Activated CD8-positive, alpha-beta T cell treated with anti-CD3 and anti-CD28 coated beads, Interleukin-2, amount 10 ng/mL, durations not matched to agents 7 days and 5 days (primary cell): ENCODE measurements at regions not wholly inside any gene's neighbourhood (a gene's known extent, or its start where the extent isn't known, plus 50 kb on each side); places are given as distances from the start of the nearest gene placed in this dataset.
"Not testable (repeated sequence)": the region's sequence is repeated elsewhere in the genome, so short reads cannot be mapped to it uniquely, and the experiment has no call there.

Source experiments
- ATAC-seq: fragments of 150-1000 bp; cut with Tn5 transposase; one replicate; pipeline ENCODE4 v1.10.0; 2021; ENCODE audit warnings: moderate library complexity
- CTCF ChIA-PET: fragments of 350-600 bp; sonication (Branson Sonifier 250); formaldehyde crosslinking; loops from one replicate; lab custom pipeline; 2021; ENCODE audit warnings: antibody characterized with exemption; lab: Charles Lee
- POLR2A ChIA-PET: fragments of 350-600 bp; sonication (Branson Sonifier 250); formaldehyde crosslinking; loops from one replicate; lab custom pipeline; 2021; ENCODE audit warnings: antibody characterized with exemption; lab: Charles Lee
- DNase-seq: peaks from one replicate; pipeline ENCODE4 v3.0.0-alpha.2; 2020
- H3K27ac Mint-ChIP-seq: one replicate; pipeline ENCODE4 v1.8.0; 2021; ENCODE audit warnings: mild to moderate bottlenecking, mixed read lengths
- H3K27me3 Mint-ChIP-seq: one replicate; pipeline ENCODE4 v1.8.0; 2021; ENCODE audit warnings: low read depth, mixed read lengths
- H3K36me3 Mint-ChIP-seq: one replicate; pipeline ENCODE4 v1.8.0; 2021; ENCODE audit warnings: low read depth, mixed read lengths
- H3K4me1 Mint-ChIP-seq: one replicate; pipeline ENCODE4 v1.8.0; 2021; ENCODE audit warnings: low read depth, mixed read lengths
- H3K4me3 Mint-ChIP-seq: one replicate; pipeline ENCODE4 v1.8.0; 2021; ENCODE audit warnings: mild to moderate bottlenecking, mixed read lengths
- H3K9me3 Mint-ChIP-seq: one replicate; pipeline ENCODE4 v1.8.0; 2022; ENCODE audit warnings: mixed read lengths; ENCODE audit not compliant: insufficient read depth

- H3K27me3 Mint-ChIP-seq = no peaks in the 10 kb centered on the region
- ChIA-PET CTCF (no interaction called here), POLR2A (no interaction called here)
- H3K4me3 Mint-ChIP-seq = no peak overlapping the region
- no peaks in the 10 kb centered on the region for H3K36me3 Mint-ChIP-seq
- no peak overlapping the region for H3K27ac Mint-ChIP-seq
- H3K4me1 Mint-ChIP-seq = no peaks in the 10 kb centered on the region
- DNase-seq (no peak), ATAC-seq (no peak)
- peaks cover 13% of the 10 kb centered on the region for H3K9me3 Mint-ChIP-seq
Measured at GRCh38 chr4:33940281-33940680, 2304.0 kb downstream of the ARAP2 start.

GRCh38 chr4:33941854-33942253 is 2302.5 kb downstream of the ARAP2 start:
- Mint-ChIP-seq H3K27ac (no peak overlapping the region), H3K9me3 (peaks cover 21% of the 10 kb centered on the region), H3K4me1 (no peaks in the 10 kb centered on the region), H3K27me3 (no peaks in the 10 kb centered on the region), H3K36me3 (no peaks in the 10 kb centered on the region), H3K4me3 (no peak overlapping the region)
- no peak for ATAC-seq
- no peak for DNase-seq
- CTCF ChIA-PET = no interaction called here
- POLR2A ChIA-PET = interaction anchor here (0.6 kb wide), 1 partner anchor 961 kb away, joined by 4 read pairs; no protein-coding TSS in a partner anchor

- Mint-ChIP-seq H3K27me3 (no peaks in the 10 kb centered on the region), H3K4me3 (no peak overlapping the region), H3K4me1 (no peaks in the 10 kb centered on the region), H3K36me3 (no peaks in the 10 kb centered on the region), H3K27ac (no peak overlapping the region), H3K9me3 (peaks cover 21% of the 10 kb centered on the region)
- DNase-seq (no peak), ATAC-seq (no peak)
- ChIA-PET CTCF (no interaction called here), POLR2A (no interaction called here)
Measured at GRCh38 chr4:33948921-33949320, 2295.4 kb downstream of the ARAP2 start.

GRCh38 chr4:33953848-33954247 is 2290.5 kb downstream of the ARAP2 start:
- H3K4me3 Mint-ChIP-seq, H3K4me1 Mint-ChIP-seq, H3K27ac Mint-ChIP-seq, H3K27me3 Mint-ChIP-seq, H3K36me3 Mint-ChIP-seq, ATAC-seq, POLR2A ChIA-PET, DNase-seq, CTCF ChIA-PET: not testable (repeated sequence)
- peaks cover 23% of the 10 kb centered on the region for H3K9me3 Mint-ChIP-seq

GRCh38 chr4:33954759-33955158 is 2289.6 kb downstream of the ARAP2 start:
- H3K27me3 Mint-ChIP-seq = no peaks in the 10 kb centered on the region
- H3K4me1 Mint-ChIP-seq = no peaks in the 10 kb centered on the region
- ATAC-seq = no peak
- no peaks in the 10 kb centered on the region for H3K36me3 Mint-ChIP-seq
- H3K9me3 Mint-ChIP-seq = peaks cover 18% of the 10 kb centered on the region
- no peak overlapping the region for H3K4me3 Mint-ChIP-seq
- CTCF ChIA-PET = no interaction called here
- DNase-seq = no peak
- H3K27ac Mint-ChIP-seq = no peak overlapping the region
- POLR2A ChIA-PET = no interaction called here

- ChIA-PET POLR2A (no interaction called here), CTCF (no interaction called here)
- no peak overlapping the region for H3K27ac Mint-ChIP-seq
- ATAC-seq (no peak), DNase-seq (no peak)
- no peaks in the 10 kb centered on the region for H3K36me3 Mint-ChIP-seq
- H3K9me3 Mint-ChIP-seq = peaks cover 20% of the 10 kb centered on the region
- no peaks in the 10 kb centered on the region for H3K27me3 Mint-ChIP-seq
- no peaks in the 10 kb centered on the region for H3K4me1 Mint-ChIP-seq
- no peak overlapping the region for H3K4me3 Mint-ChIP-seq
Measured at GRCh38 chr4:33959519-33959918, 2284.8 kb downstream of the ARAP2 start.

- DNase-seq (no peak), ATAC-seq (no peak)
- Mint-ChIP-seq H3K27ac (no peak overlapping the region), H3K4me1 (no peaks in the 10 kb centered on the region), H3K36me3 (no peaks in the 10 kb centered on the region), H3K9me3 (peaks cover 20% of the 10 kb centered on the region), H3K4me3 (no peak overlapping the region), H3K27me3 (no peaks in the 10 kb centered on the region)
- ChIA-PET POLR2A (no interaction called here), CTCF (no interaction called here)
Measured at GRCh38 chr4:33961761-33962160, 2282.6 kb downstream of the ARAP2 start.

- H3K4me3 Mint-ChIP-seq = no peak overlapping the region
Measured at GRCh38 chr4:33966808-33967207, 2277.5 kb downstream of the ARAP2 start.

GRCh38 chr4:33974270-33974669 is 2270.0 kb downstream of the ARAP2 start:
- no peaks in the 10 kb centered on the region for H3K4me1 Mint-ChIP-seq
- POLR2A ChIA-PET = no interaction called here
- H3K27me3 Mint-ChIP-seq = no peaks in the 10 kb centered on the region
- H3K36me3 Mint-ChIP-seq = no peaks in the 10 kb centered on the region
- CTCF ChIA-PET = no interaction called here
- no peak for ATAC-seq
- H3K4me3 Mint-ChIP-seq = no peak overlapping the region
- H3K9me3 Mint-ChIP-seq = peaks cover 14% of the 10 kb centered on the region
- no peak for DNase-seq
- no peak overlapping the region for H3K27ac Mint-ChIP-seq

More at GRCh38 chr4:33966808-33967207, 2277.5 kb downstream of the ARAP2 start:
- no peaks in the 10 kb centered on the region for H3K4me1 Mint-ChIP-seq
- no peaks in the 10 kb centered on the region for H3K36me3 Mint-ChIP-seq
- ChIA-PET POLR2A (no interaction called here), CTCF (no interaction called here)
- no peaks in the 10 kb centered on the region for H3K27me3 Mint-ChIP-seq
- peaks cover 17% of the 10 kb centered on the region for H3K9me3 Mint-ChIP-seq
- DNase-seq = no peak
- no peak for ATAC-seq
- H3K27ac Mint-ChIP-seq = no peak overlapping the region

- Mint-ChIP-seq H3K36me3 (no peaks in the 10 kb centered on the region), H3K27me3 (no peaks in the 10 kb centered on the region), H3K4me1 (no peaks in the 10 kb centered on the region), H3K27ac (no peak overlapping the region), H3K4me3 (no peak overlapping the region), H3K9me3 (peaks cover 11% of the 10 kb centered on the region)
- no peak for DNase-seq
- ATAC-seq = no peak
- CTCF ChIA-PET = no interaction called here
- POLR2A ChIA-PET = no interaction called here
Measured at GRCh38 chr4:33975995-33976394, 2268.3 kb downstream of the ARAP2 start.

- ATAC-seq, H3K27me3 Mint-ChIP-seq, H3K9me3 Mint-ChIP-seq, CTCF ChIA-PET, H3K27ac Mint-ChIP-seq, POLR2A ChIA-PET, H3K36me3 Mint-ChIP-seq, H3K4me1 Mint-ChIP-seq, DNase-seq, H3K4me3 Mint-ChIP-seq: not testable (repeated sequence)
Measured at GRCh38 chr4:33979781-33980180, 2264.5 kb downstream of the ARAP2 start.

- H3K4me1 Mint-ChIP-seq = no peaks in the 10 kb centered on the region
- H3K36me3 Mint-ChIP-seq = no peaks in the 10 kb centered on the region
- H3K27me3 Mint-ChIP-seq = no peaks in the 10 kb centered on the region
- peaks cover 5% of the 10 kb centered on the region for H3K9me3 Mint-ChIP-seq
- CTCF ChIA-PET = no interaction called here
- no peak for ATAC-seq
- no peak overlapping the region for H3K4me3 Mint-ChIP-seq
- DNase-seq = no peak
- POLR2A ChIA-PET = no interaction called here
- no peak overlapping the region for H3K27ac Mint-ChIP-seq
Measured at GRCh38 chr4:33980361-33980760, 2264.0 kb downstream of the ARAP2 start.

GRCh38 chr4:33989820-33990443 is 2254.4 kb downstream of the ARAP2 start:
- H3K36me3 Mint-ChIP-seq = no peaks in the 10 kb centered on the region
- CTCF ChIA-PET = no interaction called here
- H3K4me3 Mint-ChIP-seq = no peak overlapping the region
- no peaks in the 10 kb centered on the region for H3K27me3 Mint-ChIP-seq
- POLR2A ChIA-PET = no interaction called here
- no peak overlapping the region for H3K27ac Mint-ChIP-seq
- no peak for DNase-seq
- no peaks in the 10 kb centered on the region for H3K4me1 Mint-ChIP-seq
- ATAC-seq = no peak
- no peaks in the 10 kb centered on the region for H3K9me3 Mint-ChIP-seq
